ENCODE measurements at regions not wholly inside any gene's neighbourhood (a gene's known extent, or its start where the extent isn't known, plus 50 kb on each side); places are given as distances from the start of the nearest gene placed in this dataset.

DNA sequence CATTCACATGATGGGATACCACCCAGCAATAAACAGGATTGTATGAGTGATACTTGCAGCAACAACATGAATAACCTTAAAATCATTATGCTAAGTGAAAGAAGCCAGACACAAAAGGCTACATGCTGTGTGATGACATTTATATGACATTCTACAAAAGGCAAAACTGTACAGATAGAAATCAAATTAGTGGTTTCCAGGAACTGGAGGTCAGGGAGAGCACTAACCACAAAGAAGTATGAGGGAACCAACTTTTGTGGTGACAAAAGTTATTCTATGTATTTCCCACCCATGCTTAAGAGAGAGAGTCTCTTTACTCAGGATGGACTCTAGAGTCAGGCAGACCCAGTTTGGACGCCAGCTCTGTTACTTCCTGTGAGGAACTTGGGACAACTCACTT, 364.5 kb upstream of the DAB1 start:
- no peak for DNase-seq (ENCODE audit: low read depth in 4 of 4, low spot score in 3 of 4)

DNA sequence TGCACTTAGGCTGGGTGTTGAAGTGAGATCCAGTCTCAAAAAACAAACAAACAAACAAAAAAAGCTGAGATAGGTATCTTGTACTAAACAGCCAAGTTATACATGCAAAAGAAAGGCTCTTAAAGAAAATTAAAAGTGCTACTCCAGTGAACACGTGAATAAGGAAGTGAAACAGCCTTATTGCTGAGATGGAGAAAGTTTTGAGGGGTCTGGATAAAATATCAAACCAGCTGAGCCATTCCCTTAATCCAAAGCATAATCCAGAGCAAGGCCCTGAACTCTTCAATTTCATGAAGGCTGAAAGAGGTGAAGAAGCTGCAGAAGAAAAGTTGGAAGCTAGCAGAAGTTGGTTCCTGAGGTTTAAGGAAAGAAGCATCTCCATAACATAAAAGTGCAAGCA, 360.5 kb upstream of the DAB1 start:
- no peak for DNase-seq (ENCODE audit: low read depth in 4 of 4, low spot score in 3 of 4)

DNA sequence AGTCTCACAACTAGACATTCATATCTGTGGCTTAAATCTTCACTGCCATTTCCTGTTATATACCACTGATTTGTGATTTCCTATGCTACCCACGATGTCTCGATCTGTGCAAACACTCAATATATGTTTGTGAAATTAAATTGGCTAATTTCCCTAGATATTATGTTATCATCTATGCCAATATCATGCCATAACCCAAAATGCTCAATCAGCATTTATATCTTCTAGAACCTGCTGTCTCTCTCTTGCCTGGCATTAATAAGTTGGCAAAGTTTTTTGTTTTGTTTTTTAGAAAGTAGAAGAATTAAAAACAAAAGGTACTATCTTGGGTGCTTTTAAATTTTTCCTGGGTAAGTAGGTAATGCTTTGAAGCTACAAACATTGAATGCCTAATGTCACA, 358.5 kb upstream of the DAB1 start:
- no peak for DNase-seq (ENCODE audit: low read depth in 4 of 4, low spot score in 3 of 4)

DNA sequence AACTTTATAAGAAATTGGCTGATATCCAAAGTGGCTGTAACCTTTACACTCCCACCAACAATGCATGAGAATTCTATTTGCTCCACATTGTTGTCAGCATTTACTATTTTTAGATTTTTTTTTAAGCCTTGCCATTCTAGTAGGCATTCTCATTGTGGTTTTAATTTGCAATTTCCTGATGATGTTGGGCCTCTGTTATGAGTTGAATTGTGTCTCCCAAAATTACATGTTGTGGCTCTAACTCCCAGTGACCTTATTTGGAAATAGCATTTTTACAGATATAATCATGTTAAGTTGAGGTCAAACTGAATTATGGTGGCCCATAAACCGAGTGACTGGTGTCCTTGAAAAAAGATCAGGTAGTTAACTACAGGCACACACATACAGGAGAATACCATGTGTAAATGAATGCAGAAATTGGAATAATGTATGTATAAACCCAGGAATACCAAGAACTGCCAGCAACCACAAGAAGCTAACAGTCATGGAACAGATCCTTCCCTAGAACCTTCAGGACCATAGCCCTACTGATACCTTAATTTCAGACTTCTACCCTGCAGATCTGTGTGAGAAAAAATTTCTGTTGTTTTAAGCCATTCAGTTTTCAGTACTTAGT, 348.8 kb upstream of the DAB1 start:
- no peak for DNase-seq (ENCODE audit: low read depth in 4 of 4, low spot score in 3 of 4)

DNA sequence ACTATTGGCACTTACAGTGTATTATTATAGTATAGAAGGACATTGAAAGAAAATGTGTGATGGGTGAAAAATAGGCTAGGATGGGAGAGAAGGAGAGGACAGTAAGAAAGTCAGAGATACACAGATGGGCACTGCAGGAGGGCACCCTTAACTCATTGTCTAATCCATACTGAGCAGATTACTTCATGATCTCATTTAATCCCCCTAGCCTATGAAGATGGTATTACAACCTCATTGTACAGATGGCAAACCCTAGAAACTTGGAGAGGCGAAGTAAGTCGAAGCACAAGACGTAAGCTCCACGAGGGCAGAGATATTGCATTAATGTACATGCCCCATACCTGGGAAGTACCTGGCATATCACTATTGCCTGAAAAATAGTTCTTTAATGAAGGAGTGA, 346.9 kb upstream of the DAB1 start:
- no peak for DNase-seq (ENCODE audit: low read depth in 4 of 4, low spot score in 3 of 4)

DNA sequence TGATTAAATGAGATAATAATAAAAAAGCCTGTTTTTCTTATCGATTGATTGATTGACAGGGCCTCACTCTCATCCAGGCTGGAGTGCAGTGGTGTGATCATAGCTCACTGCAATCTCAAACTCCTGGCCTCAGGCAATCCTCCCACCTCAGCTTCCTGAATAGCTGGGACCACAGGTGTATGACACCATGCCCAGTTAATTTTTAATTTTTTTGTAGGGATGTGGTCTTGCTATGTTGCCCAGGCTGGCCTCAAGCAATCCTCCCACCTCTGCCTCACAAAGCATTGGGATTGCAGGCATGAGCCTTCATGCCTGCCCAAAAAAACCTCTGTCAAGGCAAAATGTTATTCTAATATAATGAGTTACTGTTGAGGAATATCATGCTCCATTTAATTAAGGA, 346.4 kb upstream of the DAB1 start:
- no peak for DNase-seq (ENCODE audit: low read depth in 4 of 4, low spot score in 3 of 4)

DNA sequence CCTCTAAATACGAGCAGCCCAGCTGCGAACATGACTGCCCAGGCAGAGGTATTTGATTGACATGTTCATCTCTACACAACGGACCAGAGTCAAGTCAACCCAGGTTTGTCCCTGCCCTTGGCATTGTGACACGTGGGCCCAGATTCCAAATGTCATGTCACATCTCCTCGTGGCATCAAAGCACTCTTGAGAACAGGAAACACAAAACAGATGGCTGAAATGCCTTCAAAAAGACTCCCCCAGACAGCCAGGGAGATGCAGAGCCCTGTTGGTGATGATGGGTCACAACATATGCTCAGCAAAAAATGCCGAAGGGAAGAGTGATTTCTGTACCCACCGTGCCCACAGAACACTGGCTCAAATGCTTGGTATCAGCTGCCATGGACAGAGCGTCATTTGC, 337.8 kb upstream of the DAB1 start:
- no peak for DNase-seq (ENCODE audit: low read depth in 4 of 4, low spot score in 3 of 4)

DNA sequence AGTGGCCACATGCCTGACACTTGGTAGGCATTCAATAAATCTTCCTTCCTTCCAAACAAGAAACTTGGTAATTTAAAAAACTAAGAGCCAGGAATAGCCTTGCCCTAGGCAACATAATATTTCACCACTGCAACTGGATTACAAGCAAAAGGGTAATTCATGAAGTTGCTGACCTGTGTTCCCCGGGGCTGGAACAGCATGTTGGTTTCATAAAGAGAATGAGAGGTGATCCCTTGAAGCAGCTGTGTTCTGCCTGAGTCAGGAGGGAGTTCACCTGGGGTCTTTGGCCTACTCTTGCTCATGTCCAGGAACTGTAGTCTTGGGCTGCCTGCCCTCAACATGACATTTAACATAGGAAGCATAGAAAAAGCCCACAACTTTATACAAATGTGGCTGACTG, 329.0 kb upstream of the DAB1 start:
- no peak for DNase-seq (ENCODE audit: low read depth in 4 of 4, low spot score in 3 of 4)

DNA sequence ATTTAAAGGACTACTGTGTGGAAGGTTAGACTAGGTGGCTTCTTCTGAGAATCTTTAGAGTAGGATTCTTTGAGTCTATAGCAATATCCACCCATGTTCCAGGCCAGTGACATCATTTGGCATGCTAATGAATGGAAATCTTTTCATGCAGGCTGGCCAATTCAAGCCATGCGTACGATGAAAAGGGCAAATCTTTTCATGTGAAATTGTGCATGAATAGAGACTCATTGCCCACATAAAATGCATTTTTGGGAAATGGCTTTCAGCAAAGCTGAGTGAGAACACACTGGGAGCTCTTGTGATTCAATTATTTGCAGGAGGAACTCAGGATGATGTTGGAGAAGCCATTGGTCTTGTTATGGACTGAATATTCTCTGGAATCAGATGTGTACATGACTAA, 324.9 kb upstream of the DAB1 start:
- no peak for DNase-seq (ENCODE audit: low read depth in 4 of 4, low spot score in 3 of 4)

DNA sequence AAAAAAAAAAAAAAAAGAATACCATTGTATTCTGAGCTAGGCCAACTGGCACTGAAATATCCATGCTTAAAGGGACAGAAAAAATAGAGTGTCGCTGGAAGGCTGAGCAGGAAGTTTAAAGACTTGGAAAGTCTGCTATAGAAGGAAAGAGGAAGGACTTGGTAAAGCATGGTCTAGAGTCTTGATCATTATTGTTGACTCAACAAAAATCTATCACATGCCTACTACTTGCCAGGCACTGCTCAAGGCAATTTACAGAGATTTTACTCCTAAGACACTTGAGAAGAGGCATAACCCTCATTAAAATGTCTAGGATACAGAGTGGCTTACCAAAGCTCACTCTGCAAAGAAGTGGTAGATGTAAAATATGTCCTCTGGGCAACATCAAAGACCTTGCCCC, 324.0 kb upstream of the DAB1 start:
- DNase-seq (ENCODE audit: low read depth in 4 of 4, low spot score in 3 of 4), result no peak

DNA sequence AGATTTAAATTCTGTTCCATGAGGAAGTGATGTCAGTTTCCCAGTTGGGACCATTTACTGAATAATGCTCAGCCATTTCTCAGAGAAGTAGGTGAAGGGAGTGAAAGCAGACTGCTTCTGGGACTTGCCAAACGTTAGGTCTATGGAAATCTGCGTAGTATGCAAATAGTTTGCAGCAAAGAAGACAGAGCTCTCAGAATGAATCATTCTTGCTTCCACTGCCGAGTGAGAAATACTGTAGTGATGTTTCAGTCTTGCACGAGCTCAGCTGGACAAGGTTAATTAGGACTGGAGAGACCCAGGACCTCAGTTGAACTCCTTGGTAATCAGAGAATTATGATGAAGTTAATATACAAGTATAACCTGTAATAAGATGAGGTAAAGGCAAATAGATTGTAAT, 317.7 kb upstream of the DAB1 start:
- no peak for DNase-seq (ENCODE audit: low read depth in 4 of 4, low spot score in 3 of 4)

DNA sequence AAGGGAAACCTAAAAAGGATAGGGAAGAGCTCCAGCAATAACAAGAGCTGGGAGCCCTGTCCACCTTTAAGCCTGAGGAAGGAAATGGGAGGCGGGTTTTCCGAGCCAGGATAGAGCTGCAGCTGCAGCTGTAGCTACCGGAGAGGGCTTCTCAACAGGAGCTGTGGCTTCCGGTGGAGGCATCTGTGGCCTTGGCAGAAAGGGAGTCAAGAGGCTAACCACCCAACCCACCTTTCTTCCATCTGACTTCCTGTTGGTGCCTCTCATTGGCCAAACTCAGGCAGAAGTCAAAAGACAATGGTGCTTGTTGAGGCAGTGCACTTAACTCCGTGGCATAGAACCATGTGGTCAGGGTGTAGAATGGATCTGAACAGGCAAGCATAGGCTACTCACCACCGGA, 313.1 kb upstream of the DAB1 start:
- no peak for DNase-seq (ENCODE audit: low read depth in 4 of 4, low spot score in 3 of 4)

DNA sequence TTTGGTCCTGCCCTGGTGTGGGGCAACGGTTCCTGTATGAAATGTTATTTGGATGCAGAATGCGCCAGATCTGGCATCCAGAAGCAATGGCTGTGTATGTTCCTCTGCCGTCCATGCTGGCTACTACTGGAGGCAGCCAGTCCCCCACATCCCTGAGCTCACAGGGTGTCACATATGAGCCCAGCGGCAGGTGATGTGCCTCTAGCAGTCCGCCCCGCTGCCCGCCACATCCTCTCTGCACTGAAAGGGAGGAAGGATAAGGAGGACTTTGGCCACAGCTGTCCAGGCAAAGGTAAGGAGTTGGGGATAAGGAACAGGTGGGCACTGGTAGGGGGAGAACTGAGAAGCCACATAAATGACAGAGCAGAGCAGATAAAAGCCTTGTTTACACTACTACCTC, 305.3 kb upstream of the DAB1 start:
- DNase-seq (ENCODE audit: low read depth in 4 of 4, low spot score in 3 of 4), result no peak

DNA sequence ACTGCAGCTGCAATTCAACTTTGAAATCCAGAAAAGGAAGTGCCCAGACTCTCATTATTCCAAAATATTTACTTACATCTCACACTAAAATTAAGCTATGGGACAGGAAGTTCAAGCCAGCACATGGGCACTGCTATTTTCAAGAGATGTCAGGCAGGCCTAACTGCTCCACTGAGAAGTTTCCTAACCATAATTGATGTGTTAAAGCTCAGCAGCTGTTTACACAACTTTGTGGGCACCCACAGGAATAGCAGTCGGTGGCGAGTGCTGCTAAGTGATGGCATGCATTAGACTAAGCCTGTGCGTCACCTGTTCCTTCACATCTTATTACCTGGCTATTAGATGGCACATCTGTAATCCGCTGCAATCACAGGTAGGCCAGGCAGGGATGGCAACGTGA, 303.3 kb upstream of the DAB1 start:
- no peak for DNase-seq (ENCODE audit: low read depth in 4 of 4, low spot score in 3 of 4)

DNA sequence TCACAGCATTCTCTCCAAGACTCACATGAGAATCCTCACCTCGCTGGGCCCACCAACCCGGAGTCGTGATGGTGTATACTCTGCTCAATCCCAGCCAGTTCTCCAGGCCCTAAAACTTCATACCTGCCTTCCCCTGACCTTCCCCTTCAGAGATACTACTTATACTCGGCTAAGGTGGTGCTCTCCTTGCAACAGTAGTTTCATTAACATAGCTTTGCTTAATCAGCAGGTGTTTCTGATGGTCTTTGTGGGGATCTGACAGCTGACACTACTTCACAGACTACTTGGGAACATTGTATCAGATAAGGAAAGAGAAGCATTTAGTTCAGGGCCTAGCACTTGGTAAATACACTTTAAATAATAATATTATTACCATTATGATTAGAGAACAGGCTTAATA, 301.5 kb upstream of the DAB1 start:
- no peak for DNase-seq (ENCODE audit: low read depth in 4 of 4, low spot score in 3 of 4)

DNA sequence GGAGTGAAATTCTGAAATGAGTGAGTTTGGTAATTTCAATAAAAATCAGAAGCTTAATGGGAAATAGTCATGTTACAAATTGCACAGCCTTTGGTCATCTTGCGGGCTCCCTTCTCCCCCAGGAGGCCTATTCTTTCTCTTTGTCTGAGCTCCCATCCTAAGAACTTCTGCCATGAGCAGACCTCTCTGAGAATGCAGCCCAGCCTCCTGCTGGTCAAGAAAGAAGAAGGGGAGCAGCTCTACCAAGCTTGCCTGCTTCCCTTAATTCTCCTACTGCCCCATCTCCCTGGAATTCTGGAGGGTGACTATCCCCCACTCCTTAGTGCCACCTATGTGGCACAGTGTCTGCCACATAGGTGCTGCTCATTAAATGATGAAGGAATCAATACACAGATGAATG, 300.7 kb upstream of the DAB1 start:
- no peak for DNase-seq (ENCODE audit: low read depth in 4 of 4, low spot score in 3 of 4)

DNA sequence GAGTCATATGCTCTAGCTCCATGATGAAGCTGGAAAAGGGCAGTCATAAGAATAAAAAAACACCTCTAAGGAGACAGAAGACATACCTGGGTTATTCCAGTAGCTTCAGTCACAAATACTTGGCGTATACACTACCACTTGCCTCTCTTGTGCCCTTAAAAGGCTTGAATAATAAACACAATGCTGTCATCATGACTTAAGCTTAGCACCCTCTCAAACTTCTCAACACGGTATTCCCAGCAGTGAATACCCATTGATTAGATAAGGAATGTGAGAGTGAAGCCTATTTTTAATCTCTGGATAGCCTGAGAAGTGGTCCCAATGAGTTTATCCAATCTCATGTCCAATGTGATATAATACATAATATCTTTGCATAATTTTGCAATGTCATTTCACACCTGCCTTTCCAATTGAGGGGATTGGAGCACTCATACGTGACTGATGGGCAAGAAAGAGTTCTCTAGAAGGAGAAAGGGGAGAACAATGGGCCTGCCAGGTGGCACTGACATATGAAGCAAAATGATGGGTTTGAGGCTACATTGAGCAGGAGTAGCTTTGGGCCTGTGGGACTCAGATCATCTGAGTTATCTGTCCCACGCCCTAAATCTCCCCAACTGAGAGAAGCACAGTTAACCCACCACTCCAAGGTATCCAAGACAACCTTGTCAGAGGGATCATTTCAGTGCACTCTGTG, 298.6 kb upstream of the DAB1 start:
- DNase-seq (ENCODE audit: low read depth in 4 of 4, low spot score in 3 of 4), result no peak

DNA sequence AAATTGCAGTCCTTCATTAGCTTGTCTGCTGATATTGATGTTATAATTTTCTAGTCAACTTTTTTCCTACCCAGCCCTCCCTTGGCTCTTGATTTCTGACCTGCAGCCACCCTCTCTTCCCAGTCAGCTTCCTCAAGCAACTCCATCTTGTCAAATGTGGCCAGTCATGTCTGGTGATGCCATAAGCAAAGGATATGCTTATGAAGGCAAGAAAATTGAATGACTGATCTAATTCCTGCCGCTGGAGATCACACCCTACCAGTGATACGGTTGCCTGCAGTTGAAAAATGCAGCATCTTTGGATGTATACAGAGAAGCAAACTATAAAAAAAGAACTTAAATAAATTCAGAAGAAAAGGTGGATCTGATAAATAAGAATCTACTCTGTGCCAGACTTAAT, 297.1 kb upstream of the DAB1 start:
- no peak for DNase-seq (ENCODE audit: low read depth in 4 of 4, low spot score in 3 of 4)

DNA sequence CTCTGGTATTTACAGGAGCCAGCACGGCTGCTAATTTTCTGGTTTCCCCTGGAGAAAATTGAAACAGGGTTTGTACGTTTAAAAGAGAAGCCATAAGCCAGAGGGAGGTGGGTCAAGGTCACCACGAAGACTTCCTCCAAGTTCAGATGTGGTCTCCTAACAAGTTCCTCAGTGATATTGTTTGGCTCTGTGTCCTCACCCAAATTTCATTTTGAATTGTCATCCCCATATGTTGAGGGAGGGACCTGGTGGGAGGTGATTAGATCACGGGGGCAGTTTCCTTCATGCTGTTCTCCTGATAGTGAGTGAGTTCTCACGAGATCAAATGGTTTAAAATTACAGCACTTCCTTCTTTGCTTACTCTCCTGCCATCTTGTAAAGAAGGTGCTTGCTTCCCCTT, 295.4 kb upstream of the DAB1 start:
- DNase-seq (ENCODE audit: low read depth in 4 of 4, low spot score in 3 of 4), result no peak

DNA sequence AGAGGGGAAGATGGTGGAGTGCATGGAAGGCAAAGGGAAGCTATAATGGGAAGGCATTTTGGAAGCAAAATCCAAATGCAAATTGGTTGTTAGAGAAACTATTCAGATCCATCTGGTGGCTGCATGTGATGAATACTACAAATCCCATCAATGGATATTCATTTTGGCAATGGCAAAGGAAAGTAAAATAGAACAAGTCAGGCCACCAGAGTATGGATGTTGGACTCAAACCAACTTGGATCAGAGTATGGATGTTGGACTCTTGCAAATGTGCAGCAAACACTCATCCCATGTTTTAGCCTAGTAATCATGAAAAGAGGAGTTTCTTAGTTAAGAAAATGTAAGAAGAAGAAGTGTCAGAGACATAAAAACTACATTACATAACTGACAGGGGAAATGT, 289.6 kb upstream of the DAB1 start:
- DNase-seq (ENCODE audit: low read depth in 4 of 4, low spot score in 3 of 4), result no peak

DNA sequence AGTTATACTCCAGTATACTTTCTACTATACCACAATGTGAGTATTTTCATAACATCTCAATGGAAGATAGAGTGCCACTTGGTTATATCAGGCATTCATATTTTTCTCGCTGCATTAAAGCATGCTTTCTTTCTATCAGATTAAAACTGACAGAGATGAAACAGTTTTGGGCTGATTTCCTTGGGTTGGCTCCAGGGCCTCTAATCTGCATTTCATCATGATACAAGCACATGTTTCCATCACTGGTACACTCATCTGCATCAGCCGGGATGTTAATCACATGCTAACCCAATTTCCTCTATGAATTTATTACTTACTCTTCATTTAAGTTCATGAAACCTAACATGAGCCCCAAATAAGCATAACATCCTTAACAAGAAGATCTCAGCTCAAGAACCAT, 289.0 kb upstream of the DAB1 start:
- no peak for DNase-seq (ENCODE audit: low read depth in 4 of 4, low spot score in 3 of 4)

DNA sequence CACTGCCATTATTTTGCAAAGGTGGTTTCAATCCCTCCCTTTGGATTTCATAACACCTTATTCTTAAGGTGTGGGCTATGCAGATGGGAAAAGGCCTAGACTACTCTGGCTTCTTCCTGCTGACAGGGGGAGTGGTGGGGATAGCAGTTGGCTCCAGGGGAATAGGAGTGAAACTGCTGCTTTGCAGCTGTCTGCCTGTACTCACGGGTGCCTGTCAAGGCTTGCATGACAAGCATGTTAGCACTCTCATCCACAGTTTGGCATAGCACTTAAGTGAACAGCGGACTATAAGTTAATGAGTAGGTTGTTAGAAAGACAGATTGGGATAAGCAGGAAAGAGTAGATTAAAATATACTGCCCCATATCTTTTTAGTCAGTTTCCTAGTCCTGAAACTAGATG, 287.5 kb upstream of the DAB1 start:
- DNase-seq (ENCODE audit: low read depth in 4 of 4, low spot score in 3 of 4), result no peak

DNA sequence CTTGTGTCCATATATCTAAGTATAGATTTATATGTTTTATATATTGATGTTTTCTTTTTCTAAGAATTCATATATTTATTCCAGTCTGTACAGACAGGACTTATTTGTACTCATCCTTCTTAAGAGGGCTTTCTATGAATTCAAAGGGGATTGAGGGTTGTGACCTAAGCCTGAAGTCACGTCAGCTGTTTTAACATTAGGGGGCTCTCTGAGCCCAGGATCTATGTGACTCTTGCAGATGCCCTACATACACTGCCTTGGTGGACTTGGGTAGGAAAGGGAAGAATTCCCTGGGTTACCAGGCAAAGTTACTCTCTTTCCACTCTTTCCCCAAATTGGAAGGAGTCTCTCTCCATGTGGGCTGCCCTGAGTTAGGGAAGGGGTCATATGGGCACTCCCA, 283.8 kb upstream of the DAB1 start:
- DNase-seq (ENCODE audit: low read depth in 4 of 4, low spot score in 3 of 4), result no peak

Data from right renal pelvis (tissue), 4 donors.